OCI-LY3 (cell line): ENCODE measurements at regions not wholly inside any gene's neighbourhood (a gene's known extent, or its start where the extent isn't known, plus 50 kb on each side); places are given as distances from the start of the nearest gene placed in this dataset.

Experiments used
- H2AFZ ChIP-seq: fragments of 200-600, 300-600 bp; shearing (Covaris generic); 2 replicates; pipeline ENCODE4 v1.6.0; 2014; ENCODE audit warnings: antibody characterized with exemption, low read depth, low read length
- H3K27ac ChIP-seq: fragments of 200-600, 300-600 bp; sonication (generic); 2 replicates; pipeline ENCODE4 v1.5.1; 2014; ENCODE audit warnings: mild to moderate bottlenecking, low read length, moderate library complexity, mixed read lengths
- H3K27me3 ChIP-seq: fragments of 200-600, 300-600 bp; sonication (generic); 2 replicates; pipeline ENCODE4 v1.6.1; 2014; ENCODE audit warnings: low read depth, low read length, mixed read lengths
- H3K36me3 ChIP-seq: fragments of 200-600, 300-600 bp; sonication (generic); replicated peaks from 2 replicates; pipeline ENCODE3; 2014; ENCODE audit warnings: low read depth, low read length, mixed read lengths
- H3K4me1 ChIP-seq: fragments of 300-600, 200-600 bp; sonication (generic); 2 replicates; pipeline ENCODE4 v1.6.1; 2014; ENCODE audit warnings: low read length, mixed read lengths
- H3K4me2 ChIP-seq: fragments of 200-600, 300-600 bp; sonication (generic); 2 replicates; pipeline ENCODE4 v1.6.1; 2014; ENCODE audit warnings: low read length, mixed read lengths
- H3K4me3 ChIP-seq: fragments of 300-600, 200-600 bp; sonication (generic); 2 replicates; pipeline ENCODE4 v1.5.1; 2014; ENCODE audit warnings: antibody characterized with exemption, mild to moderate bottlenecking, low read length, moderate library complexity
- H3K79me2 ChIP-seq: fragments of 300-600, 200-600 bp; shearing (Covaris generic); 2 replicates; pipeline ENCODE4 v1.6.1; 2014; ENCODE audit warnings: mild to moderate bottlenecking, low read length, mixed read lengths
- H3K9ac ChIP-seq: fragments of 300-600, 200-600 bp; shearing (Covaris generic); 2 replicates; pipeline ENCODE4 v1.6.0; 2014; ENCODE audit warnings: mild to moderate bottlenecking, low read length, moderate library complexity
- H3K9me3 ChIP-seq: fragments of 200-600, 300-600 bp; shearing (Covaris generic); 2 replicates; pipeline ENCODE4 v1.6.1; 2014; ENCODE audit warnings: low read length, mixed read lengths; ENCODE audit not compliant: insufficient read depth
- H4K20me1 ChIP-seq: fragments of 200-600, 300-600 bp; sonication (generic); 2 replicates; pipeline ENCODE4 v1.6.1; 2016; ENCODE audit warnings: low read length, mixed read lengths; ENCODE audit not compliant: insufficient read depth
- CTCF ChIP-seq: fragments of 200-600, 300-600 bp; sonication (generic); IDR thresholded peaks from 2 replicates; pipeline ENCODE4 v1.5.1; 2014; ENCODE audit warnings: antibody characterized with exemption, low read length, low read depth
- EZH2phosphoT487 ChIP-seq: fragments of 200-600 bp; shearing (Covaris generic); IDR thresholded peaks from 2 replicates; pipeline ENCODE4 v1.6.1; 2018; ENCODE audit warnings: antibody characterized with exemption, mixed run types, low read depth

- no peak overlapping the region for H2AFZ ChIP-seq
- no peak overlapping the region for H3K9ac ChIP-seq
- H3K36me3 ChIP-seq: no peaks in the 10 kb centered on the region
- no peak overlapping the region for H3K4me3 ChIP-seq
- H4K20me1 ChIP-seq: no peaks in the 10 kb centered on the region
- H3K79me2 ChIP-seq: no peaks in the 10 kb centered on the region
- TF ChIP-seq EZH2phosphoT487 (no peak), CTCF (no peak)
- no peak overlapping the region for H3K27ac ChIP-seq
- no peak overlapping the region for H3K4me2 ChIP-seq
- no peaks in the 10 kb centered on the region for H3K9me3 ChIP-seq
- H3K4me1 ChIP-seq: no peaks in the 10 kb centered on the region
- H3K27me3 ChIP-seq: no peaks in the 10 kb centered on the region
Observed at GRCh38 chr10:81450651-81451050, 424.3 kb upstream of the NRG3 start.

GRCh38 chr10:81472927-81473470 lies 402.0 kb upstream of the NRG3 start:
- TF ChIP-seq CTCF (no peak), EZH2phosphoT487 (no peak)
- Histone ChIP-seq H3K4me2 (no peak overlapping the region), H2AFZ (no peak overlapping the region), H3K36me3 (no peaks in the 10 kb centered on the region), H3K9ac (no peak overlapping the region), H3K79me2 (no peaks in the 10 kb centered on the region), H3K27ac (no peak overlapping the region), H4K20me1 (no peaks in the 10 kb centered on the region), H3K27me3 (no peaks in the 10 kb centered on the region), H3K4me1 (no peaks in the 10 kb centered on the region), H3K9me3 (no peaks in the 10 kb centered on the region), H3K4me3 (no peak overlapping the region)

- Histone ChIP-seq H3K27me3 (no peaks in the 10 kb centered on the region), H2AFZ (no peak overlapping the region), H4K20me1 (no peaks in the 10 kb centered on the region), H3K4me2 (no peak overlapping the region), H3K4me3 (no peak overlapping the region), H3K36me3 (no peaks in the 10 kb centered on the region), H3K9me3 (no peaks in the 10 kb centered on the region), H3K27ac (no peak overlapping the region), H3K9ac (no peak overlapping the region), H3K79me2 (no peaks in the 10 kb centered on the region), H3K4me1 (no peaks in the 10 kb centered on the region)
- TF ChIP-seq CTCF (no peak), EZH2phosphoT487 (no peak)
Observed at GRCh38 chr10:81473755-81474154, 401.2 kb upstream of the NRG3 start.

GRCh38 chr10:81479316-81479715 lies 395.7 kb upstream of the NRG3 start:
- Histone ChIP-seq H3K4me2 (no peak overlapping the region), H3K36me3 (no peaks in the 10 kb centered on the region), H3K4me1 (no peaks in the 10 kb centered on the region), H3K9me3 (no peaks in the 10 kb centered on the region), H3K4me3 (no peak overlapping the region), H3K27me3 (no peaks in the 10 kb centered on the region), H3K79me2 (no peaks in the 10 kb centered on the region), H2AFZ (no peak overlapping the region), H3K9ac (no peak overlapping the region), H4K20me1 (no peaks in the 10 kb centered on the region), H3K27ac (no peak overlapping the region)
- TF ChIP-seq CTCF: no peak
- no peak for TF ChIP-seq EZH2phosphoT487
